HepG2 (cell line): ENCODE measurements at regions not wholly inside any gene's neighbourhood (a gene's known extent, or its start where the extent isn't known, plus 50 kb on each side); places are given as distances from the start of the nearest gene placed in this dataset.

ENCODE experiments used
- EZH2 ChIP-seq: conservative IDR thresholded peaks from 2 replicates; pipeline ENCODE4 v1.6.1; 2012; ENCODE audit warnings: mild to moderate bottlenecking, low read depth, low read length, moderate library complexity
- KLF13 ChIP-seq: sonication (generic); formaldehyde crosslinking; IDR thresholded peaks from 2 replicates; pipeline ENCODE4 v1.4.0; 2020; ENCODE audit warnings: mild to moderate bottlenecking, missing genetic modification reagents
- MEF2D ChIP-seq: sonication (generic); formaldehyde crosslinking; IDR thresholded peaks from 2 replicates; pipeline ENCODE4 v1.5.1; 2020; ENCODE audit warnings: mild to moderate bottlenecking, missing genetic modification reagents
- RBFOX2 ChIP-seq: fragments of 200-400 bp; formaldehyde crosslinking; IDR thresholded peaks from 2 replicates; pipeline ENCODE4 v1.6.1; 2017; ENCODE audit warnings: low read depth, mild to moderate bottlenecking, low read length
- REPIN1 ChIP-seq: sonication (generic); formaldehyde crosslinking; IDR thresholded peaks from 2 replicates; pipeline ENCODE4 v1.8.0; 2022; ENCODE audit warnings: missing genetic modification reagents, low read depth, mild to moderate bottlenecking, borderline replicate concordance
- RFX5 ChIP-seq: IDR thresholded peaks from 2 replicates; pipeline ENCODE4 v1.6.1; 2011; ENCODE audit warnings: low read depth, low read length, improper control_type of control experiment
- TBL1XR1 ChIP-seq: fragments of 150-350 bp; IDR thresholded peaks from 2 replicates; pipeline ENCODE4 v1.6.1; 2014; ENCODE audit warnings: borderline replicate concordance, low read length; ENCODE audit not compliant: partially characterized antibody
- YEATS2 ChIP-seq: sonication (generic); formaldehyde crosslinking; IDR thresholded peaks from 2 replicates; pipeline ENCODE4 v1.4.0; 2020; ENCODE audit warnings: missing genetic modification reagents, borderline replicate concordance
- ZFY ChIP-seq: sonication (generic); formaldehyde crosslinking; IDR thresholded peaks from 2 replicates; pipeline ENCODE4 v1.4.0; 2020; ENCODE audit warnings: missing genetic modification reagents
- ZNF101 ChIP-seq: sonication (generic); formaldehyde crosslinking; IDR thresholded peaks from 2 replicates; pipeline ENCODE4 v1.4.0; 2020; ENCODE audit warnings: mild to moderate bottlenecking, low read depth, missing genetic modification reagents, borderline replicate concordance
- ZNF292 ChIP-seq: sonication (generic); formaldehyde crosslinking; IDR thresholded peaks from 2 replicates; pipeline ENCODE4 v1.8.1; 2022; ENCODE audit warnings: mild to moderate bottlenecking, low read depth, missing genetic modification reagents, borderline replicate concordance
- ZNF550 ChIP-seq: sonication (generic); formaldehyde crosslinking; IDR thresholded peaks from 2 replicates; pipeline ENCODE4 v1.4.0; 2020; ENCODE audit warnings: mild to moderate bottlenecking, missing genetic modification reagents, borderline replicate concordance
- ZNF607 ChIP-seq: sonication (generic); formaldehyde crosslinking; IDR thresholded peaks from 2 replicates; pipeline ENCODE4 v1.5.1; 2020; ENCODE audit warnings: missing genetic modification reagents, mild to moderate bottlenecking, borderline replicate concordance
- ZNF615 ChIP-seq: sonication (generic); formaldehyde crosslinking; IDR thresholded peaks from 2 replicates; pipeline ENCODE4 v1.5.0; 2020; ENCODE audit warnings: mild to moderate bottlenecking, missing genetic modification reagents, borderline replicate concordance
- ZNF761 ChIP-seq: sonication (generic); formaldehyde crosslinking; conservative IDR thresholded peaks from 2 replicates; pipeline ENCODE4 v1.4.0; 2020; ENCODE audit warnings: mild to moderate bottlenecking, missing genetic modification reagents
- ZNF816 ChIP-seq: sonication (generic); formaldehyde crosslinking; IDR thresholded peaks from 2 replicates; pipeline ENCODE4 v1.8.0; 2022; ENCODE audit warnings: missing genetic modification reagents, mild to moderate bottlenecking, borderline replicate concordance
- TF ChIP-seq, protein P1 (sequence below): sonication (generic); formaldehyde crosslinking; IDR thresholded peaks from 2 replicates; pipeline ENCODE4 v1.5.1; 2020; ENCODE audit warnings: mild to moderate bottlenecking, missing genetic modification reagents, moderate library complexity
- TF ChIP-seq, protein P2 (sequence below): sonication (generic); formaldehyde crosslinking; IDR thresholded peaks from 2 replicates; pipeline ENCODE4 v1.4.0; 2020; ENCODE audit warnings: missing genetic modification reagents
- TF ChIP-seq, protein P3 (sequence below): IDR thresholded peaks from 2 replicates; pipeline ENCODE4 v1.6.1; 2018; ENCODE audit warnings: missing genetic modification reagents
- TF ChIP-seq, protein P4 (sequence below): IDR thresholded peaks from 2 replicates; pipeline ENCODE4 v1.6.1; 2016
- TF ChIP-seq, protein P5 (sequence below): sonication (generic); formaldehyde crosslinking; IDR thresholded peaks from 2 replicates; pipeline ENCODE4 v1.8.0; 2022; ENCODE audit warnings: missing genetic modification reagents, mild to moderate bottlenecking, inconsistent platforms, borderline replicate concordance
- TF ChIP-seq, protein P6 (sequence below): sonication (generic); formaldehyde crosslinking; conservative IDR thresholded peaks from 2 replicates; pipeline ENCODE4 v1.4.0; 2020; ENCODE audit warnings: missing genetic modification reagents

DNA sequence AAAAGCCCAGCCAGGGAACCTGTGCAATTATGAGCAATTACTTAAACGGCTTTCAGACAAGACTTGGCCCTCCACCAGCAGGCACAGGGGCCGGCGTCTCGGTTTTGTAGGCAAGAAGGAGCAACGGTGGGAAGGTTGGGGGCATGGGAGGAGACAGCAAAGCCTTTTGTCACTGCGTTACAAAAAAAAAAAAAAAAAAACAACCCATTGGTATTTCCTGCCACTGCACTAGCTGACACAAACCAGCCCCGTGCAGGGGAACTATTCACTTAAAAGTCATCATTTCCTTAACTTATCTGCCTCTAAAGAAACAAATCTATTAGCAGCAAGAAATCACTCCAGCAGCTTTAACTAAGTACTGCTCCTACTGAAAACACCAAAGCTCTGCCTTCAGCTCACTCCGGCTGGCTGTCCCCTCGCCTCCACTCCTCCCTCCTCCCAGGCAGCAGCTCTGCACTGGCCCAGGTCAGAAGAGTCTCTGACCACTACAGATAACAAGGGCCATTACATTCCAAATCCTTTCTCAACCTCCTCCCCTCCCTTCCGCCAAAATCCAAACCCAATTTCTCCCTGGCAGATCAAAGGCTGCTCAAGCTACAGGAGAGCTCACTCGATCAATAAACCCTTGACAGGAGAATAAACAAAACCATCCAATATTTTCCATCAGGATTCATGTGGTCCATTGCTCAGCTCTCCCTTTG lies 105.2 kb upstream of the CDKN3 start (continued):
- TF ChIP-seq ZNF101 (CRISPR knock-in tag), result no peak
- TF ChIP-seq, protein P1, sequence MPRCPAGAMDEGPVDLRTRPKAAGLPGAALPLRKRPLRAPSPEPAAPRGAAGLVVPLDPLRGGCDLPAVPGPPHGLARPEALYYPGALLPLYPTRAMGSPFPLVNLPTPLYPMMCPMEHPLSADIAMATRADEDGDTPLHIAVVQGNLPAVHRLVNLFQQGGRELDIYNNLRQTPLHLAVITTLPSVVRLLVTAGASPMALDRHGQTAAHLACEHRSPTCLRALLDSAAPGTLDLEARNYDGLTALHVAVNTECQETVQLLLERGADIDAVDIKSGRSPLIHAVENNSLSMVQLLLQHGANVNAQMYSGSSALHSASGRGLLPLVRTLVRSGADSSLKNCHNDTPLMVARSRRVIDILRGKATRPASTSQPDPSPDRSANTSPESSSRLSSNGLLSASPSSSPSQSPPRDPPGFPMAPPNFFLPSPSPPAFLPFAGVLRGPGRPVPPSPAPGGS (CRISPR knock-in tag), result no peak
- TF ChIP-seq ZNF292, result peak; percentile 95
- no peak for TF ChIP-seq ZNF761 (CRISPR knock-in tag)
- TF ChIP-seq RFX5, result no peak
- TF ChIP-seq, protein P2, sequence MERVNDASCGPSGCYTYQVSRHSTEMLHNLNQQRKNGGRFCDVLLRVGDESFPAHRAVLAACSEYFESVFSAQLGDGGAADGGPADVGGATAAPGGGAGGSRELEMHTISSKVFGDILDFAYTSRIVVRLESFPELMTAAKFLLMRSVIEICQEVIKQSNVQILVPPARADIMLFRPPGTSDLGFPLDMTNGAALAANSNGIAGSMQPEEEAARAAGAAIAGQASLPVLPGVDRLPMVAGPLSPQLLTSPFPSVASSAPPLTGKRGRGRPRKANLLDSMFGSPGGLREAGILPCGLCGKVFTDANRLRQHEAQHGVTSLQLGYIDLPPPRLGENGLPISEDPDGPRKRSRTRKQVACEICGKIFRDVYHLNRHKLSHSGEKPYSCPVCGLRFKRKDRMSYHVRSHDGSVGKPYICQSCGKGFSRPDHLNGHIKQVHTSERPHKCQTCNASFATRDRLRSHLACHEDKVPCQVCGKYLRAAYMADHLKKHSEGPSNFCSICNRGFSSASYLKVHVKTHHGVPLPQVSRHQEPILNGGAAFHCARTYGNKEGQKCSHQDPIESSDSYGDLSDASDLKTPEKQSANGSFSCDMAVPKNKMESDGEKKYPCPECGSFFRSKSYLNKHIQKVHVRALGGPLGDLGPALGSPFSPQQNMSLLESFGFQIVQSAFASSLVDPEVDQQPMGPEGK, result peak; percentile 63
- TF ChIP-seq ZNF550 (CRISPR knock-in tag), result no peak
- TF ChIP-seq, protein P3, sequence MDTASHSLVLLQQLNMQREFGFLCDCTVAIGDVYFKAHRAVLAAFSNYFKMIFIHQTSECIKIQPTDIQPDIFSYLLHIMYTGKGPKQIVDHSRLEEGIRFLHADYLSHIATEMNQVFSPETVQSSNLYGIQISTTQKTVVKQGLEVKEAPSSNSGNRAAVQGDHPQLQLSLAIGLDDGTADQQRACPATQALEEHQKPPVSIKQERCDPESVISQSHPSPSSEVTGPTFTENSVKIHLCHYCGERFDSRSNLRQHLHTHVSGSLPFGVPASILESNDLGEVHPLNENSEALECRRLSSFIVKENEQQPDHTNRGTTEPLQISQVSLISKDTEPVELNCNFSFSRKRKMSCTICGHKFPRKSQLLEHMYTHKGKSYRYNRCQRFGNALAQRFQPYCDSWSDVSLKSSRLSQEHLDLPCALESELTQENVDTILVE (CRISPR knock-in tag), result peak; percentile 21; the same call in 1 of the 2 replicates
- TF ChIP-seq YEATS2 (CRISPR knock-in tag), result 0 out of 2 replicates have a peak, but pooled peaks have one; percentile 23
- TF ChIP-seq ZNF816 (CRISPR knock-in tag), result no peak
- no peak for TF ChIP-seq EZH2
- TF ChIP-seq KLF13 (CRISPR knock-in tag), result no peak
- no peak for TF ChIP-seq ZFY
- TF ChIP-seq ZNF607 (CRISPR knock-in tag), result no peak
- TF ChIP-seq TBL1XR1, result no peak
- TF ChIP-seq ZNF615 (CRISPR knock-in tag), result no peak
- TF ChIP-seq, protein P4, sequence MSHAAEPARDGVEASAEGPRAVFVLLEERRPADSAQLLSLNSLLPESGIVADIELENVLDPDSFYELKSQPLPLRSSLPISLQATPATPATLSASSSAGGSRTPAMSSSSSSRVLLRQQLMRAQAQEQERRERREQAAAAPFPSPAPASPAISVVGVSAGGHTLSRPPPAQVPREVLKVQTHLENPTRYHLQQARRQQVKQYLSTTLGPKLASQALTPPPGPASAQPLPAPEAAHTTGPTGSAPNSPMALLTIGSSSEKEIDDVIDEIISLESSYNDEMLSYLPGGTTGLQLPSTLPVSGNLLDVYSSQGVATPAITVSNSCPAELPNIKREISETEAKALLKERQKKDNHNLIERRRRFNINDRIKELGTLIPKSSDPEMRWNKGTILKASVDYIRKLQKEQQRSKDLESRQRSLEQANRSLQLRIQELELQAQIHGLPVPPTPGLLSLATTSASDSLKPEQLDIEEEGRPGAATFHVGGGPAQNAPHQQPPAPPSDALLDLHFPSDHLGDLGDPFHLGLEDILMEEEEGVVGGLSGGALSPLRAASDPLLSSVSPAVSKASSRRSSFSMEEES (CRISPR knock-in tag), result no peak
- TF ChIP-seq MEF2D (CRISPR knock-in tag), result no peak
- TF ChIP-seq, protein P5, sequence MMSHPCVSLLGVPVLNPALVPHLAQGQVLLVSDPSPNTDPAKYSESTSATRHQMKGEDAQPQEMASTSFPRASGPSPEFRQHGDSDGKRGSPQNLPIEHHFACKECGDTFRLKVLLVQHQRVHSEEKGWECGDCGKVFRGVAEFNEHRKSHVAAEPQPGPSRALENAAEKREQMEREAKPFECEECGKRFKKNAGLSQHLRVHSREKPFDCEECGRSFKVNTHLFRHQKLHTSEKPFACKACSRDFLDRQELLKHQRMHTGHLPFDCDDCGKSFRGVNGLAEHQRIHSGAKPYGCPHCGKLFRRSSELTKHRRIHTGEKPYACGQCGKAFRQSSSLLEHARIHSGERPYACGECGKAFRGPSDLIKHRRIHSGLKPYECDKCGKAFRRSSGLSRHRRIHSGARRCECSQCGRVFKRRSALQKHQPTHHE (CRISPR knock-in tag), result no peak
- no peak for TF ChIP-seq REPIN1
- TF ChIP-seq, protein P6, sequence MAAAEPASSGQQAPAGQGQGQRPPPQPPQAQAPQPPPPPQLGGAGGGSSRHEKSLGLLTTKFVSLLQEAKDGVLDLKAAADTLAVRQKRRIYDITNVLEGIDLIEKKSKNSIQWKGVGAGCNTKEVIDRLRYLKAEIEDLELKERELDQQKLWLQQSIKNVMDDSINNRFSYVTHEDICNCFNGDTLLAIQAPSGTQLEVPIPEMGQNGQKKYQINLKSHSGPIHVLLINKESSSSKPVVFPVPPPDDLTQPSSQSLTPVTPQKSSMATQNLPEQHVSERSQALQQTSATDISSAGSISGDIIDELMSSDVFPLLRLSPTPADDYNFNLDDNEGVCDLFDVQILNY (CRISPR knock-in tag), result no peak
- no peak for TF ChIP-seq RBFOX2
